HG03060 (cell line): ENCODE measurements at regions not wholly inside any gene's neighbourhood (a gene's known extent, or its start where the extent isn't known, plus 50 kb on each side); places are given as distances from the start of the nearest gene placed in this dataset.

Experiments used
- ATAC-seq: cut with Tn5 transposase; IDR thresholded peaks from one replicate; pipeline ENCODE4 v1.9.1; 2021; ENCODE audit warnings: low read depth, moderate number of reproducible peaks; ENCODE audit not compliant: unreplicated experiment

- no peak for ATAC-seq
Observed at GRCh38 chr16:79282806-79283205, 317.7 kb downstream of the MAF start.

- ATAC-seq, result no peak
Observed at GRCh38 chr16:79278506-79278905, 322.0 kb downstream of the MAF start.

- no peak for ATAC-seq
Observed at GRCh38 chr16:79276501-79276900, 324.0 kb downstream of the MAF start.

GRCh38 chr16:79274264-79274663, 326.3 kb downstream of the MAF start:
- ATAC-seq, result no peak

GRCh38 chr16:79272141-79272577, 328.4 kb downstream of the MAF start:
- ATAC-seq, result no peak

GRCh38 chr16:79271583-79271982, 329.0 kb downstream of the MAF start:
- no peak for ATAC-seq

- ATAC-seq, result no peak
Observed at GRCh38 chr16:79270011-79270410, 330.5 kb downstream of the MAF start.

DNA sequence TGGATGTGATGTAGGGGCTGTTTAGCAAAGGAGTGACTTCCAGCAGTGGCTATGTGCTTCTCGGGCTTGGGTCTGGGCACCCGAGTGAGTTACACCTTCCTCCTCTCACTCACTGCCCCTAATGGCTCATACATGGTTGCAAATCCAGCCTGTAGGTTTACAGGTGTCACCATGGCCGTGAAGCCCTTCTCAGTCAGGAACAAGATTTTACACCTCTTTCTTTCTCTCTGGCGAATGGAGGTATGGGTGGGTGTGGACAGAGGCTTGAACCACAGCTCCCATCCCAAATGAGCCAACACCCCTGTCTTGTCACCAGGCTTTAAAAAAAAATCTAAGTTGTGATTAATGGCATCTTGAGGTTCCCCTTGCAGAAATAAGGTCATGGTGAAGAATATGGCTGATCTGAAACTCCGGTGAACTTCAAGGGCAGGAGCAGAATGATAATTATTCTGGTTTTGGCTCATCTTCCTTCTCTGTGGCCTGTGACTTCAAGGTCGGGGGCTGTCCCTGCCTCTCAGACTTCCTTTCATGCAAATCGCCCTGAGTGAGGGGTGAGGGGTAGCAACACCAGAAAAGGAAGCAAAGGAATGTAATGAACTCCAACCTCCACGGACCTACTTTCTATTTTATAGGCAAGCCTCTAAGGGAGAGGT, 331.2 kb downstream of the MAF start:
- peak; percentile 95 for ATAC-seq

- ATAC-seq, result no peak
Observed at GRCh38 chr16:79267781-79268180, 332.8 kb downstream of the MAF start.

GRCh38 chr16:79267146-79267545, 333.4 kb downstream of the MAF start:
- ATAC-seq, result no peak

DNA sequence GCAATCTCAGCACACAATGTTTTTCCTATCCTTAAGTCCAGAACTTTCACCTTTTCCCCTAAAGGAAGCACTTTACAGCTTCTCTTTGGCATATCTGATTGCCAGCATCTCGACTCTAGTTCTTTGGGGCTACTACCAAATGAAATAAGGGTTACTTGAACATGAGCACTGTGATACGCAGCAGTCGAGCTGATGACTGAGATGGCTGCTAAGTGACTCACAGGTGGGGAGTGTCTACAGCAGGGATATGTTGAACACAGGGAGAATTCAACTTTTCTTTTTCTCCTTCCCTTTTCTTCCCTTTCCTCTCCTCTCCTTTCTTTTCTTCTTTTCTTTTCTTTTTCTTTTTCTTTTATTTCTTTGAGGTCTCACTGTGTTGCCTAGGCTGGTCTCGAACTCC, 334.8 kb downstream of the MAF start:
- no peak for ATAC-seq

GRCh38 chr16:79265196-79265595, 335.3 kb downstream of the MAF start:
- no peak for ATAC-seq

DNA sequence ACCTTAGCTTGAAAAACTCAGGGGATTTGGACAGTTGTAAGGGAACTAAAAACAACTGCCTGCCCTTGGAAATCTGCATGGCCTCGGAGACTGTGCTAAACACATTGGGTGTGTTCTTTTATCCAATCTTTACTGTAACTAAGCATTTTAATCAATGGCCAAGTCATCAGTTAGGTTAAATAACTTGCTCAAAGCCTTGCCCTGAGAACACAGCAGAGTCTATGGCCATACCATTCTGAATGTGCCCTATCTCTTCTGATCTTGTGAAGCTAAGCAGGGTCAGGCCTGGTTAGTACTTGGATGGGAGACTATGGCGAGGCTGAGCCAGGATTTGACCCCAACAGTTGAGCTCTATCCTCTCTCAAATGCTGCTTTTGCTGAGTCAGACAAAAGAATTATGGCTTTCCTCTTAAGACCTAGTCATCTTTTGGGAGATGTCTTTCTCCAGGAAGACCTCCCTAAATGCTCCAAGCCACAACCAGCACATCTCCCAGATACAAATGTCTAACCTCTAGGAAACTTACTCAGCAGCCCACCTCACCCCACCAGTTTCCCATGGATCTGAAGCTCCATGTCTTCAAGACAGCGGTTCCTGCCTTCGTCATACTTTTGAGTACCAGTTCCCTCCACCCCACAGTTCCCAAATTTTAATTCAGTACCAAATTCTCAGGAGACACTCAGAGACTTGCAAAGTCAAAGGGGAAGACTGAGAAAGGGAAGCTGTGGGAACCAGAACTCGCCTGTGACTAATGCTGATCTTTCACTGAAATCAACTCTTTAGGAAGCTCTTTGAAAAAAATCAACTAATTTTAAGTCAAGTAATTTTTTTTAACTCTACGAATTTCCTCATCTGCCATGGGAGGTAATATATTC, 336.1 kb downstream of the MAF start:
- no peak for ATAC-seq

- ATAC-seq, result no peak
Observed at GRCh38 chr16:79263425-79263824, 337.1 kb downstream of the MAF start.
